ENCODE measurements at regions not wholly inside any gene's neighbourhood (a gene's known extent, or its start where the extent isn't known, plus 50 kb on each side); places are given as distances from the start of the nearest gene placed in this dataset.

DNA sequence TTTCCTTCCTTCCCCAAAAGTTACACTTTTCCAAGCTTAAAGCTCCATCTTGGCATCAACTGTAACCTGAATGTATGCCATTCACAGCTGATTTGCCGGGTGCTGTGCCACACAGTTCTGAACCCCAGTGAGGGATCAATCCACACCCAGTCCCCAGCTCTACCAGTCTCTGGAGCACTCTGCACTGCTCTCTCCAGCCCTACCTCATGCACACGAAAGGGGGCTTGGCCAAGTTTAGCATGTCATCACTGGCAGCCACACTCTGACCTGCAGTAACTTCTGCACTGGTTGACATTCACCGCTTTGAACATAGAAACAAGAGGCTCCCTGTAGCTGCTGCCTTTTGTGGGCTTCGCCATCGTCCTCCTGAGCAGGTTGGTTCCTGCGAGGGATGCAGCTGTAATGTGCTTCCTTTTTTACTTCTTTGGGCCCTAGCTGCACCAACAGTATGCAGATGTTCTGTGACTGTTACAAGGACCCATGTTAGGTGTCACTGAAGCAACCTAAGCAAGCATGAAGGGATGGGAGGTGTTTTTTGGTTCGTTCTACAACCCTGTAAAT is 135.4 kb upstream of the SLC44A3 start:
- peaks cover 8% of the 10 kb centered on the region for H3K9me3 Mint-ChIP-seq (ENCODE audit: unreplicated experiment)
- Histone ChIP-seq H3K9ac (ENCODE audit: low read length) (no peak overlapping the region), H3K27me3 (ENCODE audit: insufficient read depth, low read length) (no peaks in the 10 kb centered on the region), H4K20me1 (ENCODE audit: insufficient read depth, low read length) (no peaks in the 10 kb centered on the region), H3K9me3 (ENCODE audit: insufficient read depth, low read depth, low read length) (no peaks in the 10 kb centered on the region), H3K79me2 (ENCODE audit: insufficient read depth, low read length) (no peaks in the 10 kb centered on the region), H3K36me3 (ENCODE audit: insufficient read depth, low read length) (no peaks in the 10 kb centered on the region), H2AFZ (ENCODE audit: low read depth, low read length) (no peak overlapping the region), H3K4me3 (ENCODE audit: insufficient read depth, low read depth, low read length) (no peak overlapping the region), H3K4me1 (ENCODE audit: insufficient read depth, low read length) (no peaks in the 10 kb centered on the region), H3K4me2 (ENCODE audit: low read length) (no peak overlapping the region), H3K27ac (ENCODE audit: low read depth, low read length) (no peak overlapping the region)
- no peak overlapping the region for H3K27ac Mint-ChIP-seq (ENCODE audit: unreplicated experiment)
- H3K27me3 Mint-ChIP-seq (ENCODE audit: low read depth, unreplicated experiment): no peaks in the 10 kb centered on the region
- TF ChIP-seq EZH2 (IDR thresholded peaks at IDR 0.05; ENCODE audit: insufficient read depth, low read length) (no peak), CTCF (IDR thresholded peaks at IDR 0.05; ENCODE audit: insufficient read depth, low read depth, low read length) (no peak)
- peaks cover 13% of the 10 kb centered on the region for H3K4me1 Mint-ChIP-seq (ENCODE audit: low read depth, unreplicated experiment)
- no peak overlapping the region for H3K4me3 Mint-ChIP-seq (ENCODE audit: unreplicated experiment)
- DNase-seq (ENCODE audit: low read depth) (no peak), FAIRE-seq (no peak)
- peaks cover 6% of the 10 kb centered on the region for H3K36me3 Mint-ChIP-seq (ENCODE audit: low read depth, unreplicated experiment)

- H3K79me2 ChIP-seq (ENCODE audit: insufficient read depth, low read length): no peaks in the 10 kb centered on the region
- no peak overlapping the region for H2AFZ ChIP-seq (ENCODE audit: low read depth, low read length)
- Mint-ChIP-seq H3K9me3 (ENCODE audit: unreplicated experiment) (peaks cover 8% of the 10 kb centered on the region), H3K27me3 (ENCODE audit: low read depth, unreplicated experiment) (no peaks in the 10 kb centered on the region), H3K4me1 (ENCODE audit: low read depth, unreplicated experiment) (peaks cover 11% of the 10 kb centered on the region), H3K27ac (ENCODE audit: unreplicated experiment) (no peak overlapping the region), H3K4me3 (ENCODE audit: unreplicated experiment) (no peak overlapping the region), H3K36me3 (ENCODE audit: low read depth, unreplicated experiment) (peaks cover 8% of the 10 kb centered on the region)
- no peaks in the 10 kb centered on the region for H3K9me3 ChIP-seq (ENCODE audit: insufficient read depth, low read depth, low read length)
- FAIRE-seq: no peak
- TF ChIP-seq CTCF (IDR thresholded peaks at IDR 0.05; ENCODE audit: insufficient read depth, low read depth, low read length): no peak
- no peak for TF ChIP-seq EZH2 (IDR thresholded peaks at IDR 0.05; ENCODE audit: insufficient read depth, low read length)
- no peak for DNase-seq (ENCODE audit: low read depth)
- no peaks in the 10 kb centered on the region for H4K20me1 ChIP-seq (ENCODE audit: insufficient read depth, low read length)
- no peak overlapping the region for H3K4me2 ChIP-seq (ENCODE audit: low read length)
- H3K27me3 ChIP-seq (ENCODE audit: insufficient read depth, low read length): no peaks in the 10 kb centered on the region
- no peaks in the 10 kb centered on the region for H3K4me1 ChIP-seq (ENCODE audit: insufficient read depth, low read length)
- no peak overlapping the region for H3K9ac ChIP-seq (ENCODE audit: low read length)
- H3K27ac ChIP-seq (ENCODE audit: low read depth, low read length): no peak overlapping the region
- H3K4me3 ChIP-seq (ENCODE audit: insufficient read depth, low read depth, low read length): no peak overlapping the region
- H3K36me3 ChIP-seq (ENCODE audit: insufficient read depth, low read length): no peaks in the 10 kb centered on the region
Measured at GRCh38 chr1:94683886-94684285, 136.3 kb upstream of the SLC44A3 start.

- no peak overlapping the region for H3K4me3 Mint-ChIP-seq (ENCODE audit: unreplicated experiment)
- Histone ChIP-seq H3K27me3 (ENCODE audit: insufficient read depth, low read length) (no peaks in the 10 kb centered on the region), H3K4me2 (ENCODE audit: low read length) (no peak overlapping the region), H3K9me3 (ENCODE audit: insufficient read depth, low read depth, low read length) (no peaks in the 10 kb centered on the region), H2AFZ (ENCODE audit: low read depth, low read length) (no peak overlapping the region), H4K20me1 (ENCODE audit: insufficient read depth, low read length) (no peaks in the 10 kb centered on the region), H3K4me3 (ENCODE audit: insufficient read depth, low read depth, low read length) (no peak overlapping the region), H3K9ac (ENCODE audit: low read length) (no peak overlapping the region), H3K4me1 (ENCODE audit: insufficient read depth, low read length) (no peaks in the 10 kb centered on the region), H3K36me3 (ENCODE audit: insufficient read depth, low read length) (no peaks in the 10 kb centered on the region), H3K79me2 (ENCODE audit: insufficient read depth, low read length) (no peaks in the 10 kb centered on the region), H3K27ac (ENCODE audit: low read depth, low read length) (no peak overlapping the region)
- TF ChIP-seq EZH2 (IDR thresholded peaks at IDR 0.05; ENCODE audit: insufficient read depth, low read length) (no peak), CTCF (IDR thresholded peaks at IDR 0.05; ENCODE audit: insufficient read depth, low read depth, low read length) (no peak)
- peaks cover 13% of the 10 kb centered on the region for H3K4me1 Mint-ChIP-seq (ENCODE audit: low read depth, unreplicated experiment)
- H3K36me3 Mint-ChIP-seq (ENCODE audit: low read depth, unreplicated experiment): peaks cover 12% of the 10 kb centered on the region
- peak overlapping the region; percentile 29 for H3K27ac Mint-ChIP-seq (ENCODE audit: unreplicated experiment)
- H3K27me3 Mint-ChIP-seq (ENCODE audit: low read depth, unreplicated experiment): no peaks in the 10 kb centered on the region
- FAIRE-seq: no peak
- DNase-seq (ENCODE audit: low read depth): no peak
- peaks cover 2% of the 10 kb centered on the region for H3K9me3 Mint-ChIP-seq (ENCODE audit: unreplicated experiment)
Measured at GRCh38 chr1:94680039-94680377, 138.4 kb upstream of the F3 start.
